Stimulated activated CD8-positive, alpha-beta memory T cell treated with anti-CD3 and anti-CD28 coated beads, Interleukin-2, amount 100 ng/mL, for 48 hours (primary cell): ENCODE measurements at regions not wholly inside any gene's neighbourhood (a gene's known extent, or its start where the extent isn't known, plus 50 kb on each side); places are given as distances from the start of the nearest gene placed in this dataset.

Experiments used
- DNase-seq, 2 donors: peaks; one replicate each; pipeline ENCODE4 v3.0.0-alpha.2; 2020; ENCODE audit warnings: low read depth in 2 of 2

GRCh38 chr4:8796096-8796495, 75.5 kb downstream of the HMX1 start:
- DNase-seq: no peak

DNA sequence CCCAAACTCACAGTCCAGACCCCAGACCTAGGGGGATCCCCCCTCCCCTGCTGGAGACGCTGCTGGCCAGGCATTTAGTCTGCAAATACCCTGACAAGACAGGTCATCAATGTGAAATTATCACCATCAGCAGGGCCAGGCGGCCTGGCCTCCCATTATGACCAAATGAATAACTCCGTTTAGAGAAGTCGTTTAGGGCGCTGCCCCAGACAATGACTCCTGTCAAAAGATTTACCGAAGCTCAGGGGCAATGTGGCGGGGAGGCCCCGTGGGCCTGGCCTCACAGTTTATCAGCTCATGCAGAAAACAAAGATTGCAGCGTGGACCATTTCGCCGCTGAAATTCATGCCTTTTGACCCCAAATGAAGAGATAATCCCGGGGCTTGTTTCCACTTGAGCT, 76.5 kb downstream of the HMX1 start:
- no peak for DNase-seq

GRCh38 chr4:8794491-8794890, 77.1 kb downstream of the HMX1 start:
- DNase-seq: no peak

DNA sequence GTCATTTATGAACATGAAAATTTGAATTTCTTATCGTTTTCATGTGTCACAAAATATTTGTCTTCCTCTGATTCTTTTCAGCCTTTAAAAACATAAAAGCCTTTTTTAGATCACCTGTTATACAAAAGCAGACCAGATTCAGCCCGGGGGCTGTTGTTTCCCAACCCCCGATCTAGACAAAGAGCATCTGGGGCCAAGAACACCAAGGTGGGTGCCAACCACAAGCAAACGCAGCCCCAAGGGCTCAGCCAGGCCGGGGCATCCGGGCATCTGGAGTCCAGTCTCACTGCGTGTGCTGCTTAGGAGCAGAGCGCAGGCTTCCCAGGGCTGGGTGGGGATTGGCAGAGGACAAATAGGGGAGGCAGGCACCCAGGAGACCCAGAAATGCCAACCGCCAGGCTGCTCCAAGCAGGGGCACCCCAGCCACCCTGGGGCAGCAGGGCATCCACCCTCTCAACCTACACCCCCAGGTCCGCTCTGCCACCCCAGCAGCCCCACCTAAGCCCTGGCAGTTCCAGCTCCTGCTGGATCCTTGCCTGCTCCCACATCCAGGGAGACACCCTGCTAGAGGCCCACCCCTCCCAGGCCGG, 78.0 kb downstream of the HMX1 start:
- DNase-seq: no peak

GRCh38 chr4:8792491-8792890, 79.1 kb downstream of the HMX1 start:
- DNase-seq: no peak

GRCh38 chr4:8791609-8792008, 80.0 kb downstream of the HMX1 start:
- DNase-seq: no peak

- DNase-seq: no peak
Measured at GRCh38 chr4:8790749-8791148, 80.9 kb downstream of the HMX1 start.

GRCh38 chr4:8788174-8788573, 83.5 kb downstream of the HMX1 start:
- no peak for DNase-seq

DNA sequence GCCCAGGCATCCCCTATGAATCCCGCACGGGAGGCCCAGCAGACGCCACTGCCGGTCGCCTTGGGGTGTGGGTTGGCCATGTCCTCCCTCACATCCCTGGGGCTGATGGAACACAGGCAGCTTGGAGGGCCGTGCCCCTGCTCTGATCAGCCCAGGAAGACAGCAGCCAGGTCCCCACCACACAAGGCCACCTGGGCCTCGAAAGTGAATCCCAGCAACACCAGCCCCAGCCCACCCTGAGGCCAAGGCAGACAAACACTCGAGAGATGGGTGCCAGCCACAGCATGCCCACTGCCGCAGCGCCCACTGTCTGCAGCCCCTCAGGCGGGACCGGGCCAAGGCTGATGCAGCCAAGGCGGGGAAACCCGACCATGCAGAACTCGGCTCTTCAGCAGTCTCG, 85.5 kb downstream of the HMX1 start:
- DNase-seq: no peak

DNA sequence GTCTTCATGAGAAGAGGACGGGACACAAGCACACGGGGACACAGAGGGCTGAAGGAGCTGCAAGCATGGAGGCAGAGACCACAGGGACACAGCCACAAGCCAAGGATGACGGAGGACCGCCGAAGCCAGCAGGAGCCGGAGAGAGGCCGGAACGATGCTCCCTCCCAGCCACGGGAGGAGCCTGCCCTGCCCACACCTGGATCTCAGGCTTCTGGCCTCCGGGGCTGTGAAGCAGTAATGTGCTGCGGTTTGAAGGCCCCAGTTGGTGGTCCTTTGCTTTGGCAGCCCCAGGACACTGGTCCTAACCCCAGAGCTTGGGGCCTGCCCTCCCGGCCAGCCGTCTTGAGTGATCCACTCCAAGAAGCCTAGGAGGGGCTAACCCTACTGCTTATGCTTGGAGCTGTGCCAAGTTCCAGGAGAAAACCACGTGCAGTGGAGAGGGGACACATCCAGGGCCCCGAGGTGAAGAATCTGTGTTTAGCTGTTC, 85.9 kb downstream of the HMX1 start:
- no peak for DNase-seq

GRCh38 chr4:8783736-8784135, 87.9 kb downstream of the HMX1 start:
- no peak for DNase-seq

- no peak for DNase-seq
Measured at GRCh38 chr4:8782135-8782534, 89.5 kb downstream of the HMX1 start.

- DNase-seq: no peak
Measured at GRCh38 chr4:8781641-8782040, 90.0 kb downstream of the HMX1 start.

DNA sequence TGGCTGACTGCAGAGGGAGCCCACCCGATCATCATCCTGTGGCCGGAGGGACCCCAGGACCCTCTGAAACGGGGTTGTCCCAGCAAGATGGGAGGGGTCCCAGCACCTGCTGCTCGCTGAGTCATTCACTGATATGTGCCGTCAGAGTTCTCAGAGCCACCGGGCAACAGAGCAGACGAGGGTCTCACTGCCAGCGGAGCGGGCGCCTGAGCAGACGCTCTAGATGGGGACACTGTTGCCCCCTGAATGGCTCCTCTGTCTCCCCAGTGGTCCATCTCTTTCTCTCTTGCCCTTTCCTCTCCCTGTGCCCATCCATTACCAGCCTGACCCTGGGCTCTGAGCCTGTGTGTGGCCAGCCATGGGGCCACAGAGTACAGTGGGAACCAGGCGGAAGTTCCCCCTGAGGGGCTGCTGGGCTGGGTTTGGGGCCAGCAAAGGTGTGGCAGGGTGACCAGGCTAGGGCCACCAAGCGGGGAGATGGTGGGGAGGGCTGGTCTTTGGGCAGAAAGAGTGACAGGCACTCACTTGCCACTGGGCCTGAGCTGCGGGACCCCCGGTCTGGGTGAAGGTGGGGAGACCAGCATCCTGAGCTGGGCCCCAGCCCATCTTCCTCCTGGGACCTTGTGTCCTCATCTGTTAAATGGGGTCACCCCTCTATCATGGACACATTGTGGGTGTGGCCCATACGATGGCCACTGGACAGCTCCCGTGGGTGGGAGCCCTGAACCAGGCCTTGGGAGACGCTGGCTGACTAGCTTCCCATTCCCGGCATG, 90.9 kb downstream of the HMX1 start:
- no peak for DNase-seq

DNA sequence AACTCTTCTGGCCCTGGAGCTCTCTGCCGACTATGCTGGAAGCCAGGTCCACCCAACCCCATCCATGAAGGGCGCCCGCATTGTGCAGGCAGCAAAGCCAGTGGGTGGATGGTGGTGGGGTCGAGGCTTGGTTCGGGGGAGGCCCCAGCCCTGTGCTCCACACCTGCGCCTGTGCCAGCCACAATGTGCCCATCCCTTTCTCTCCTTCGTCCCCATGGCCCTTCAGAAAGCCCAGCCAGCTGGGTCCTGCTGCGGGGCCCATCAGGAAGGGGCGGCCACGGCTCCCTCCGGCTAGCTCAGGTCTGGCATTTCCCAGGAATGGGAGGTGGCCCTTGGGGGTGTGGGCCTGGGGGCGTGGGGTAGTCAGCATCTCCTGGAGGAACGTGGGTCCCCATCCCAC, 91.6 kb downstream of the HMX1 start:
- DNase-seq: no peak

- no peak for DNase-seq
Measured at GRCh38 chr4:8779490-8779932, 92.1 kb downstream of the HMX1 start.

- DNase-seq: no peak
Measured at GRCh38 chr4:8778760-8779159, 92.9 kb downstream of the HMX1 start.

DNA sequence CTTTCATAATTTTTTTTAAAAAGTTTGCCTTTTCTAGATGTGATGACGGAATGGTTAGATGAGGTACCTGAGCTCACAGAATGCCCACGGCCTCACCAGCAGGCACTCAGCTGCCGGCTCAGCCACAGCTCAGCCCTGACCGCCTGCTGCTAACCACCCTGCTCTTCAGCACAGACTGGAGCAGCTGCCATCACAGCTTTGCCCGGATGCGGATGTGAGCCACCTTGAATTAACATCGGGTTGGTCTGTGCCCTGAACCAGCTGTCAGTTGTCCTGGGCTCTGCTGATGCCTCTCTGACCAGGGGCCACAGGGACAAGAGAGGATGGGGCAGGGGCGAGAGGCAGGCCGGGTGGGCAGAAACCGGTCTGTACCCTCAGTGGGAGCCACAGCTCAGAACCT, 93.3 kb downstream of the HMX1 start:
- no peak for DNase-seq

- no peak for DNase-seq
Measured at GRCh38 chr4:8777320-8778196, 94.1 kb downstream of the HMX1 start.

DNA sequence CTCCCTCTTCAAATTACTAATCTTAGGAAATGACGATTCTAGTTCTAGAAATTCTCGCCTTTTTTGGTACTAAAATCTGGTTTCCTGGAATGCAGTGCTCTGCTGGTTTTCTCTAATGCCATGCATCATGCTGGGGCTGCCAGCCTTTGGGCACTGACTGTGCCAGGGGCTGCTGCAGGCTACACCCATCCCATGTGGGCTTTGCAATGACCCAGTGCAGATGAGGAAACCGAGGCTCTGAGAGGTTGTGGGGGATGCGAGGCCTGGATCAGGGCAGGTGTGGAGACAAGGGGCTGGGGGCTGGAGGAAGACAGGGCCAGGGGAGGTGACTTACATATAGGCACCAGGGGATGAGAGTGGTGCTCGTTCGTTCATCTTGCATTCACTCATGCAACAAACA, 95.3 kb downstream of the HMX1 start:
- DNase-seq: no peak

DNA sequence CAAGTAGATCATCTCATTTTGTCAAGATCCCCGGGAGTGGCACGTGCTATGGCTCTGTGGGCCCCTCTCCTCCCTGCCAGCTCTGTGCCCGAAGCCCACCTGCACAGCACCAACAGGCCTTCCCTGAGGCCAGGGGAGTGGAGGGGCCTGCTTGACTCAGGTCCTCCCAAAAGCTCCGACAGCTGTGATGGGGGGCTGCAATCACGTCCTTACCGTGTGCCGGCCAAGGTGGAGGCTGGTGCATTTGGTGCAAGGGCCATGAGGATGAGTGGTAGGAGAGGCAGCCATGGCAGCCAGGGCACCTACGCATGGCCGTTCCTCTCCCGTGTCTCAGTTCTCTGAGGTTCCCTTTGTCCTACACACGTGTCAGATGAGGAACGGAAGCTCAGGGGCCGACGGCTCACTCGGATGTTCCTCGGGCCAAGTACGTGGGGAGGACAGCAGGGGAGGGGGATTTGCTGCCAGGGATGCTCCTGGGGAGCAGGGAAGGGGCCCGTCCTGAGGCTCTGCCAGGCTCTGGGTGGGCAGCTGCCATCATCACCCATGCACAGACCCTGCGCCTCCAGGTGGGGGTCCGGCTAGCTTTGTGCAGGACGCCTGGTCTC, 95.8 kb downstream of the HMX1 start:
- no peak for DNase-seq

GRCh38 chr4:8775121-8775520, 96.5 kb downstream of the HMX1 start:
- DNase-seq: no peak
